Stimulated activated CD4-positive, alpha-beta T cell treated with anti-CD3 and anti-CD28 coated beads, Interleukin-4, amount 100 ng/mL, for 24 hours (primary cell): ENCODE measurements at regions not wholly inside any gene's neighbourhood (a gene's known extent, or its start where the extent isn't known, plus 50 kb on each side); places are given as distances from the start of the nearest gene placed in this dataset.

Experiments
- DNase-seq: peaks from one replicate; pipeline ENCODE4 v3.0.0-alpha.2; 2020

DNA sequence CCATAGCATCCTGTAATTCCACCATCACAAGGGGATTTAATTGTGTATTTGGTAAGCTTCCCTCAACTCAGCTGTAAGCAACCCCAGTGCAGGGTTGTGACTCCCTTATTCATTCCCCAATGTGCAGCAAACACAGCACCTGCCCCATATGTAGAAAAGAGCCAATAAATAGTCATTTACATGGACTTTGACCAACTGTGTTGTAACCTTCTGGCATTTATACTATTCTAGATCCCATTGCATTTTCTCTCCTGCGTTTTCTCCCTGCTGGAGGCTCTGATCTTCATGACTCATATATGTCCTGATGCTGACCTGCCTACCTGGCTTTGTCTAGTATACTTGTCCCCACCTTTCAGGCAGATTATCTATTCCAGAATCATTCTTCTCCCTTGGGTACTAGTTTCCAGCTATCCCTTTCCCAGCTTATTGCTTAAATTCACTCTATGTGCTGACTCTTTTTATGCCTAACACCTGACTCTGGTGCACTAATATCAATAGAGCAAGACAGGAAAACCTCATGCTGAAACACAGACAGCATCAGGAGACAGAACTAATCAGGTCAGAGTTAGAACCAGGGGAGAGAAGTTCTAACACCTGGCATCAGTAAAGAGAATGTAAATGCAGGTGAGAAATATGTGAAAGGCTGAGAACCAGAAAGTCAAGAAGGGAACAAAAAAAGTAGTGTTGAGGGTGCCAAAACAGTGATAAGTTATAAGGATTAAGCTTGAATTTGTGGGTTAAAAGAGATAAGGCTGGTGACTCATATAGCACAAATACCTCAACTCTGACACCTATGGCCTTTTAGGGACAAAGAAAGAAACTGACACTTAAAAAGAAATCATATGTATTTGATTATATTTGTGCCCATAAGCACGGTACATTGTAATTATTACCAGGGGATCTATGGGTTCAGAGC is 402.7 kb downstream of the IPMK start:
- DNase-seq, result no peak

DNA sequence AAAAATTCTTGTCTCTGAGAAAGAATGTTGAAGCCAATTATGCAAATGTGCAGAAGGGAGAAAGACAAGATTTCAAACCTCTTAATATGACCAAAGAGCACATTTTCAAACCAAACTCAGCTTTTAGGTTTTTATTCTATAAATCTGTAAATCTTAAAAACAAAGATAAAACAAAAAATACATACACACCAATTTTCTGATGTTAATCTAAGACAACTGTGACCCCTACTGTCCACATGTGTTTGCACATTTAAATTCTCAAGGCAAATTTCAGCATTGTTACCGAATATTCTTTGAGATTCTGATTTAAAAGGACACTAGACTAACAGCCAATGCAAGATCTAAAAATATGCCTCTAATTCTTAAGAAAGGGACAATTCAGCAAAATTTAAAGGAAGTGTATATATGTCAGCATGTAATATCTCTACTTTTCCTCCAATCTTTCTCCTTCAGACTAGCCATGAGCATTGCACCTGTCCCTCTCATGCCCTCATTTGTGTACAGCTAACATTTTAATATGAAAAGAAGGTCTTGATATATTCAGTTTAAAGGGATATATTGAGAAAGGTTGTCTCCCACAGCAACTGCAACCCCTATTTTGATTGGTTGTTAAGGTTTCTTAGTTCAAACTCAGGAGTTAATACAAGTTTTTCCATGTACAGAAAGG is 417.9 kb downstream of the IPMK start:
- no peak for DNase-seq

DNA sequence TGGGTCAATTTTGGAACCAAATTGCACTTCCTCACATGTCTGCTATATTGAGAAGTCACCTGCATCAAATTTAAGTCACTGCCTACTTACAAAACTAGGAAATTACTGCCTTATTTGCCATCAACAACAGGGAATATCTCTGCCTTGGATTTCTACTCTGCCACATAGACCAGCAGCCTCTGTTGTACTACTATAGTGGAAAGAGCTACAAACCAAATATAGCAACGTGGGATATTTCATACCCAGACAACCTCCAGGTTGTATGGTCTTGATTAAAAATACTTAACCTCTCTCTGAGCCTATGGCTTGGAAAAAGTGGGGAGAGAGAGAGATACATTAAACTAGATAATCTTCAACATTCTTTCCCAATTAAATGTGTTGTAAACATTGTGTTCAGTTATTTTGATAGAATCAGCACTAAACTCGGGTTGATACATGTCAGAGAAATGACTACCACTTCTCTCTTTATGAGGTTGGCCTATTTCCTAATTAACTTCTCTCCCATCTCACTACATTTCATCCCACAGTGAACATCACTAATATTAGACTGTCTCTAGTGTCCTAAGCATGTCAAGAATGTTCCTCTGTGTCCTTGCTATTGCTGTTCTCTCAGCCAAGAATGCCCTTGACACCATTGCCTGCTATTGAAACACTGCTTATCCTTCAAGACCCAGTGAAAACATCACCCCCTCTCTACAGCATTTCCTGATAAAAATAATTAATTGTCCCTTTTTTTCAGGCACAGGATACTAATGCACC is 421.2 kb downstream of the IPMK start:
- no peak for DNase-seq

DNA sequence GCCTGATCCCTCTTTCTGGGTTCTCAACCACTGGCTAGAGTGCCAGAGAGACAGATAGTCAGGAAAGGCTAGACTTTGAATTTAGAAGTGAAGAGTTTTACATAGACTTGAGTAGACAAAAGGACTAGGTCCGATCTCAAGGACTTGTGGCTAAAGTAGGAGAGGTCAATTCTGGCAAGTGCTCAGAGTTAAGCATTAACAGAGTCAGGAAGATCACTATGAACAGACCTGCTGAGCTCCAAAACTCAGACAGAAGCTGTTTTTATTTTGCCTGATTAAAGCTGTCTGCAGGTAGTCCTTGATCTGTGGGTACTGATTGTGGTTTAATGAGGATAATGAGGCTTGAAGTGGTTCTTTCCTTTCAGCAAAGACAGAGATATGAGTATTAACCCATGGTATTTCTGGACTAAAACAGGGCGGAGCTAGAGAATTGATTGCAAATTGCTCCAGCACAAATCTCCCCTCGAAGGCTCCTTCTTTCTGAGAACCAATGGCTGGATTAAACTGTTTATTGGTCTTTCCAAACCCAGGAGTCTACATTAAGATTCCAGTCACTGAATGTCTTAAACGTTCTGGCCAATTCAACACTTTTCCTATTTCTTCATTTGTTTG is 423.2 kb downstream of the IPMK start:
- DNase-seq, result no peak

DNA sequence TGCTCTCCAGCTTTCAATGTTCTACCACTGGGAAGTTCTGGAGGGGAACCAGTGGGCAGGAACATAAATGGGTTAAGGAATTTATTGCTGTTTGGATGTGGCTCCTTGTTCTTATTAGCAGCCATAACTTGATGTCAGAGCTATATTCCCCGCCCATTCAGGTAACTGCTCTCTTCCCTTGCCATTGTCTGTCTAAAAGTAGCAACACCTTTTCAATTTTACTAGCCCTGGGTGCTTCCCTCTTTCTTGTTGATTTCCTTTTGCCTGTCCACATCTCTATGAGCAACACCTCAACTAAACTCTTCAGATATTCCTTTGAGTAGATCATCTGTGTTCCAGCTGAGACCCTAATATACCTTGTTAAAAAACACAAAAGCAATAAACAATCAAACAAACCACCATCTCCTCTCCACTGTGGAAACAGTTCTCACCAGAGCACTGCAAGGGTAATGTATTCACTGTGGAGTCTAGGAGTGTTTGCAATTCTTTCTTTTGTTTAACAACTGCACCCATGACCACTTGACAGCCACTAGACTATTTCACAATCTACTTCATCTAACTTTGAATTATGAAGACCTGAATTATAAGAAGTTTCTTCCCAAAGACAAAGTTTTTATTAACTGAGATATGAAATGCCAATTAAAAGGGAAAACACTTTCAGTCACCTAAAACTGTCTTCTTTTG is 436.7 kb downstream of the IPMK start:
- DNase-seq, result no peak

DNA sequence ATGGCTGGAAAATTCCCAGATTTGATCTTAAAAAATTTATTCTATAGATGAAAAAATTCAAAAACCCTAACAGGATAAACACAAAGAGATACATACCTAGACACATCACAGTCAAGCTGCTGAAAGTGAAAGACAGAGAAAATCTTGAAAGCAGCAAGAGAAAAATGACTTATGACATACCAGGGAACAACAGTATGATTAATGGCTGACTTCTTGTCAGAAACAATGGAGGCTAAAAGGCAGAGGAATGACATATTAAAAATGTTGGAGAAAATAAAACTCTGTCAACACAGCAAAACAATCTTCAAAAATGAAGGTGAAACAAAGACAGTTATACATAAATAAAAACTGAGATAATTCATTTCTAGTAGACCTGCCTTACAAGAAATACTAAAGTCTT is 442.7 kb downstream of the IPMK start:
- no peak for DNase-seq

DNA sequence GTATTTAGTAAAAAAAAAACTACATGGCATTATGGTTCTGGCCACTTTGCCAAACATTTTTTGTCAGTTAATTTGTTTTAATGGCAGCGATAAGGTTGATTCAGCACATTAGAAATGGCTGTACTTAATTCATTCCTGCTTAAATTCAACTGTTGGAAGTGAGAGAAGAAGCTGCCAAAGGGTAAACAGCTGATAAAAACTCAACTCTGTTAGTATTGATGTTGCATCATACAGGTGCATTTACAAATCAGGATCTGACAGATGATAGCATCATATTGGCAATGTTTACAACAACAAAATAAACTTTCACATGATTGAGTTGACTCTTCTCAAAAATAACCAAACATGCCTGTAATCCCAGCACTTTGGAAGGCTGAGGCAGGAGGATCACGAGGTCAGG is 444.3 kb downstream of the IPMK start:
- DNase-seq, result no peak

DNA sequence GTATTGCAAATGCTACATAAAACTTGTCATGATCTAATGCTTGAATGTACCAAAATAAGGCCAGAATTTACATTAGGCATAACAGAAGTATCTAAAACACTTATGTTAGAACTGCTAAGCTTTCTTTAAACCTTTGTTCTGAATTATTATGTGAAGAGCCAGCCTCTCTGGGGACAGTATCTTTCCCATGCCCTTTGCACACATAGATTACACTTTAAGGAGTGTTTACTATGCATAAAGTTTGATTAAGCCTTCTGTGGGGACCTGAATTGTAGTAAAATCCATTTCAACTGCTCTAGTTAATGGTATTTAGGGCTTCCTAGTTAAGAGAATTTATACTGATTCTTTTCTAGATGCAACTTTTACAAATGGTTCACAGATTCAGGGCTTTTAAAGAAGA is 444.7 kb downstream of the IPMK start:
- DNase-seq, result no peak

DNA sequence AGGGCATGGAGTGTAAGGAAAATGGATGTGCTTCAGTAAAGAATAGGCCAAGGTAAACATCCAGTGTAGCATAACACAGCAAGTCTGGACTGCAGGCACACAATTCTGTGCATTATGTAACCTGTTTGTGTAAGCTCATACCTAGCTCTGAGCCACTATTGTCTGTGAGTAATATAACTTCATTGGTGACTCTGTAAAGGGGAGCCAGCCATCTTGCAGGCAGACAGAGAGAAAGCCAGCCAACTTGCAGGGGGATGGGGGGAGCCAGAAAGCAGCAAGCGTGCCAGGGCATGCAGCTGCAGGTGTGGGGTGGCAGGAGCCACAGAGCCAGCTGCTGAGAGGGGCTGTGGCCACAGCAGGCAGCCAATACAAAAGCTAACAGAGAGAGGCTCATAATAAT is 449.2 kb downstream of the IPMK start:
- DNase-seq, result no peak

- no peak for DNase-seq
These were observed 450.0 kb downstream of the IPMK start for GRCh38 chr10:57817741-57818140.

GRCh38 chr10:57815949-57816348 is 451.7 kb downstream of the IPMK start:
- no peak for DNase-seq

DNA sequence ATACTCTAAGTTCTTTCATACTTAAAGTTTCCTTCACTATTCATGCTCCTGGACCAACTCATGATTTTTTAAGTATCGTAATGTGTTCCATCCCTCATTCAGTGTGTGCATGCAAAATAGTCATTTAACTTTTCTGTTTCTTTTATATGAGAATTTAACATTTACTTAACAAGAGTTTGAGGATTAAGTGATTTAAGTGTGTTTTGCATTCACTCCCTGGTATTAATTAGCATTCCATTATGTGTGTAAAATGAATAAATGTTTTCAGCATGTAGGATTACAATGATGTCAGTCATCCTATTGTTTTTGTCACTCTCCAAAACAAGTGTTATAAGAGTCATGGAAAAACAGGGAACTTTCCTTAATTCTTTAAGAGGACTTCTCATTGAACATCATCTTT is 457.7 kb downstream of the IPMK start:
- DNase-seq, result no peak

- no peak for DNase-seq
These were observed 459.8 kb downstream of the IPMK start for GRCh38 chr10:57807906-57808305.

- no peak for DNase-seq
These were observed 461.0 kb downstream of the IPMK start for GRCh38 chr10:57806675-57807074.

DNA sequence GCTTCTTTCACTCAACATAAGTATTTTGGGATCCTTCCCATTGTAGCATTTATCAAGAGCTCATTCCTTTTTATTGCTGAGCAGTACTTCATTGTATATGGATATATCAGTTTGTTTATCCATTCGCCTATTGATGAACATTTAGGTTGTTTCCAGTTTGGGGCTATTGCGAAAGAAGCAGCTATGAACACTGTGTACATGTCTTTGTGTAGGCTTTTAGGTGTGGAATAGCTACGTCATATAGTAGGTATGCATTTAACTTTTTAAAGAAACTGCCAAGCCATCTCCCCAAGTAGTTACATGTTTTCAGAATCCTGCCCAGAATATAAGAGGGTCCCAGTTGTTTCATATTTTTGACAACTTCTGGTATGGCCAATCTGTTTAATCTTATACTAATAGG is 468.1 kb downstream of the IPMK start:
- no peak for DNase-seq

GRCh38 chr10:57798830-57799229 is 468.9 kb downstream of the IPMK start:
- DNase-seq, result no peak

GRCh38 chr10:57791546-57791945 is 476.1 kb downstream of the IPMK start:
- DNase-seq, result no peak

- DNase-seq, result no peak
These were observed 477.0 kb downstream of the IPMK start for GRCh38 chr10:57790703-57791102.

DNA sequence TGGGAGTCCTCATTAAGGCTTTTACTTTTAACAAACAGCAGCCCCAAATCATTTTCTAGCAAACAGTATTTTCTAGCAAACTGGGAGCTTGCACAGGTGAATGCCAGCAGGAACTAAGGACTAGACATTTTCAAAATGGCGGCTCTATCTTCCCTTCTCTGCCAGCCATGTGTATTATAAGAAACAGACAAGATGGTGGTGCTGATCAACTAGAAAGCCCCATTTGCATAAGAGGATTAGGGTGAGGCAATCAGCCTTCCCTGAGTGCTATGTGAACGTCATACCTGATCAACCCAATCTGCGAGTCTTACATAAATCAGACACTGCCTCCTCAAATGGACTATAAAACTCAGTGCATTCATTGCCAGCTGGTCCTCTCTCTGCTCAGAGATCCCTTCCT is 479.6 kb downstream of the IPMK start:
- no peak for DNase-seq

DNA sequence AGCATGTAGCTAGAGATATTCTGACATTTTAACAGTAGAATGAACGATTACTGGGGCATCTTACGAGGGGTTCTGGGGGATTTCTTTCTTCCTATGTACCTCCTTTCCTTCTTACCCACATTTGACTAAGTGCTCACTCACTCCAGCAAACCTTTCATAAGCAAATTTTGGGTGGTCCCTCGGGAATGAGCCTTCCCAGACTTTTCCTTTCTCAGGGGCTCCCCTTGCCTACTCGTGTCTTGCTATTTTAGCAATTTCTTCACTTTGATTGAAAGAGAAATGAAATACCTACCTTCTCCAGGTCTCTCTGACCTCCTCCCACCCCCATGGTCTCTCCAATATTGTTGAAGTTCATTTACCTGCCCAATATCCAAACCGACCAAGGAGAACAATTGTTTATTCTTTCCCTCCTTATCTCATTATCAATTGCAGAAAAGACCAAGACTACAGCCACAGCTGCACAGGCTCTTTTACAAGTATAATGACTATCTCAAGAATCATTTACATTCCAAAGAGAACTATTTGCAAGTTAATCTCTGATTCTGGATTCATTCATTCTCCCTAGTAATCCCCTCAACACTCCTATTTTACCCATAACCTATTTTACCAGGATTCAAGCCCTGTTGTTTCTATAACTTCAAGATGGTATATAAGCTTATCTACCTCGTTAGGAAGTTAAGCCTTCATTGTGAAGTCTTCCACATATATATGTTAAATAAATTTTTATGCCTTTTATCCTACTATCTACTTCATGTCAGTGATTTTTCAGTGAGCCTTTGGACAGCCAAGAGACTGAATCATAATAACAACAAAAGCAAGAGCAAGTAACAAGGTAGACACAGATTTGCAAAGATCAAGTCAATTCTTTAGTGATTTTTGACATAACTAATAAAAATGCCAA is 480.6 kb downstream of the IPMK start:
- no peak for DNase-seq

DNA sequence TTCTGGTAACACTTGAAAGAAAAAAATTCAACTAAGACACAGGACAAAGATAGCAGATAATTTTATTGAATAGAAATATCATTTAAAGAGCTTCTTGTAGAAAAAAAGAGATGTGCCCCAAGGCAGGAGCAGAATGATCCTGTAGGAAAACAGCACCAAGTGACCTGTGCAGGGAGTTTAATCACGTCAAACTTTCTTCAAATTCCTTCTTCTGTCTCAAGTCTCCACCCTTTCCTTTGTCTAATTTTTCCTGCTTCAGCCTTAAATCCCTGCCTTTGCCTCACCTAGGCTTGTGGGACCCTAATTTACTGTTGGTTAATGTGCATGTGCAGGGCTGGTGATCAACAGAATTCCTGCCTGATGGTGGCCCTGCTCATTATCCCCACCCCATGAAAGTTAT is 481.4 kb downstream of the IPMK start:
- no peak for DNase-seq

GRCh38 chr10:57785546-57785945 is 482.1 kb downstream of the IPMK start:
- no peak for DNase-seq
